PC-3 (cell line): ENCODE measurements at regions not wholly inside any gene's neighbourhood (a gene's known extent, or its start where the extent isn't known, plus 50 kb on each side); places are given as distances from the start of the nearest gene placed in this dataset.

Source experiments
- ATAC-seq: fragments of 200-7000 bp; cut with Tn5 transposase; 2 replicates; pipeline ENCODE4 v1.9.1; 2020; ENCODE audit warnings: mild to moderate bottlenecking, moderate library complexity
- BruUV-seq: library from RNA; stranded (reverse); fragments of 400-500 nt; replicated peaks from 2 replicates; lab custom pipeline; 2021; lab: Mats Ljungman, UMichigan
- CTCF ChIA-PET: fragments of 300-600 bp; sonication (Branson Sonifier 250); formaldehyde crosslinking; loops from one replicate; lab custom pipeline; 2022; ENCODE audit warnings: antibody characterized with exemption; lab: Charles Lee
- POLR2A ChIA-PET: fragments of 300-600 bp; sonication (Branson Sonifier 250); formaldehyde crosslinking; loops from one replicate; lab custom pipeline; 2022; ENCODE audit warnings: antibody characterized with exemption; ENCODE audit not compliant: unreplicated experiment; lab: Charles Lee
- DNase-seq: peaks from one replicate; pipeline ENCODE4 v3.0.0-alpha.2; 2015
- H2AFZ ChIP-seq: fragments of 300-600 bp; sonication (generic); 2 replicates; pipeline ENCODE4 v1.6.0; 2016; ENCODE audit warnings: antibody characterized with exemption, low read length
- H3F3A ChIP-seq: fragments of 300-600 bp; sonication (generic); one replicate; pipeline ENCODE4 v1.6.0; 2017; ENCODE audit warnings: antibody characterized with exemption, low read length, control low read depth, mild to moderate bottlenecking; ENCODE audit not compliant: unreplicated experiment
- H3K27ac ChIP-seq: fragments of 300-600 bp; sonication (generic); 2 replicates; pipeline ENCODE4 v1.5.1; 2016; ENCODE audit warnings: mild to moderate bottlenecking, low read length
- H3K27me3 ChIP-seq: fragments of 300-600 bp; sonication (generic); 2 replicates; pipeline ENCODE4 v1.6.1; 2016; ENCODE audit warnings: low read length, mixed read lengths
- H3K36me3 ChIP-seq: fragments of 300-600 bp; sonication (generic); 2 replicates; pipeline ENCODE4 v1.6.1; 2016; ENCODE audit warnings: low read depth, mixed run types, low read length, mixed read lengths
- H3K4me1 ChIP-seq: fragments of 300-600 bp; sonication (generic); 2 replicates; pipeline ENCODE4 v1.5.1; 2016; ENCODE audit warnings: low read length; ENCODE audit not compliant: insufficient read depth
- H3K4me2 ChIP-seq: fragments of 300-600 bp; sonication (generic); 2 replicates; pipeline ENCODE4 v1.6.0; 2016; ENCODE audit warnings: low read length
- H3K4me3 ChIP-seq: fragments of 300-600 bp; sonication (generic); 2 replicates; pipeline ENCODE4 v1.5.1; 2016; ENCODE audit warnings: mild to moderate bottlenecking, low read length, mixed read lengths
- H3K79me2 ChIP-seq: fragments of 300-600 bp; sonication (generic); 2 replicates; pipeline ENCODE4 v1.6.1; 2017; ENCODE audit warnings: low read length, mixed read lengths
- H3K9ac ChIP-seq: fragments of 300-600 bp; sonication (generic); 2 replicates; pipeline ENCODE4 v1.6.0; 2016; ENCODE audit warnings: mild to moderate bottlenecking, low read length
- H3K9me2 ChIP-seq: fragments of 300-600 bp; sonication (generic); replicated peaks from 2 replicates; pipeline ENCODE4 v1.6.1; 2016; ENCODE audit warnings: mixed run types, low read length, mixed read lengths
- H3K9me3 ChIP-seq: fragments of 300-600 bp; sonication (generic); 2 replicates; pipeline ENCODE4 v1.6.1; 2016; ENCODE audit warnings: low read length, mixed read lengths
- H4K20me1 ChIP-seq: fragments of 300-600 bp; sonication (generic); 2 replicates; pipeline ENCODE4 v1.6.1; 2016; ENCODE audit warnings: low read length, mixed read lengths
- CTCF ChIP-seq: fragments of 300-600 bp; sonication (generic); conservative IDR thresholded peaks from 2 replicates; pipeline ENCODE4 v1.5.1; 2017; ENCODE audit warnings: antibody characterized with exemption, low read depth, mild to moderate bottlenecking, low read length
- EZH2 ChIP-seq: fragments of 300-600 bp; sonication (generic); IDR thresholded peaks from one replicate; pipeline ENCODE4 v1.6.1; 2017; ENCODE audit warnings: antibody characterized with exemption, mild to moderate bottlenecking, low read length; ENCODE audit not compliant: unreplicated experiment
- EZH2phosphoT487 ChIP-seq: fragments of 300-600 bp; sonication (generic); IDR thresholded peaks from 2 replicates; pipeline ENCODE4 v1.6.1; 2018; ENCODE audit warnings: mild to moderate bottlenecking, antibody characterized with exemption, low read length, borderline replicate concordance
- intact Hi-C: fragments of 100-400 bp; cut with micrococcal nuclease; formaldehyde crosslinking; loops from 2 replicates; pipeline ENCODE4 v1.9.0; 2023

GRCh38 chr21:19547951-19548840 lies 1144.6 kb upstream of the TMPRSS15 start:
- intact Hi-C loops, result no loop called here
- Histone ChIP-seq H4K20me1 (no peaks in the 10 kb centered on the region), H3K9me2 (no peaks in the 10 kb centered on the region), H3K9me3 (0 out of 2 replicates have a peak, but pooled peaks cover 7% of the 10 kb centered on the region), H3K79me2 (no peaks in the 10 kb centered on the region), H3K4me1 (no peaks in the 10 kb centered on the region), H3K27ac (no peak overlapping the region), H3K4me2 (no peak overlapping the region), H3K4me3 (no peak overlapping the region), H3K9ac (no peak overlapping the region), H2AFZ (no peak overlapping the region), H3F3A (no peaks in the 10 kb centered on the region), H3K36me3 (no peaks in the 10 kb centered on the region), H3K27me3 (no peaks in the 10 kb centered on the region)
- POLR2A ChIA-PET, result no interaction called here
- CTCF ChIA-PET, result no interaction called here
- no peak for TF ChIP-seq EZH2phosphoT487
- no peak for TF ChIP-seq EZH2
- no peak for TF ChIP-seq CTCF
- ATAC-seq (no peak), DNase-seq (no peak)
- no TSS peak for BruUV-seq

- ChIA-PET CTCF (no interaction called here), POLR2A (no interaction called here)
- Histone ChIP-seq H3K4me2 (no peak overlapping the region), H3K9me2 (no peaks in the 10 kb centered on the region), H3K27ac (no peak overlapping the region), H3K27me3 (no peaks in the 10 kb centered on the region), H3F3A (no peaks in the 10 kb centered on the region), H4K20me1 (no peaks in the 10 kb centered on the region), H3K9me3 (peaks cover 4% of the 10 kb centered on the region; the same call in 1 of the 2 replicates), H2AFZ (no peak overlapping the region), H3K9ac (no peak overlapping the region), H3K79me2 (no peaks in the 10 kb centered on the region), H3K36me3 (no peaks in the 10 kb centered on the region), H3K4me1 (no peaks in the 10 kb centered on the region), H3K4me3 (no peak overlapping the region)
- BruUV-seq, result no TSS peak
- ATAC-seq, result no peak
- no peak for DNase-seq
- intact Hi-C loops, result no loop called here
- TF ChIP-seq EZH2phosphoT487 (no peak), CTCF (no peak), EZH2 (no peak)
Observed at GRCh38 chr21:19553919-19554615, 1150.5 kb upstream of the TMPRSS15 start.
